H9 (cell line): ENCODE measurements at regions not wholly inside any gene's neighbourhood (a gene's known extent, or its start where the extent isn't known, plus 50 kb on each side); places are given as distances from the start of the nearest gene placed in this dataset.

ENCODE experiments used
- DNase-seq: peaks from one replicate; pipeline ENCODE4 v3.0.0-alpha.2; 2017
- H2AFZ ChIP-seq: one replicate; pipeline ENCODE4 v1.6.1; 2013; ENCODE audit warnings: mild to moderate bottlenecking, low read length, control low read depth, moderate library complexity
- H2AK5ac ChIP-seq: 2 replicates; pipeline ENCODE4 v1.6.1; 2013; ENCODE audit warnings: low read length, control low read depth, mixed read lengths; ENCODE audit not compliant: insufficient read length
- H2BK120ac ChIP-seq: one replicate; pipeline ENCODE4 v1.6.1; 2013; ENCODE audit warnings: low read depth, mild to moderate bottlenecking, low read length, control low read depth, inconsistent platforms; ENCODE audit not compliant: poor library complexity, severe bottlenecking
- H2BK12ac ChIP-seq: 2 replicates; pipeline ENCODE4 v1.6.1; 2013; ENCODE audit warnings: low read length, control low read depth, mixed read lengths, low read depth; ENCODE audit not compliant: insufficient read length
- H2BK15ac ChIP-seq: 2 replicates; pipeline ENCODE4 v1.6.1; 2013; ENCODE audit warnings: low read depth, low read length, control low read depth
- H2BK20ac ChIP-seq: one replicate; pipeline ENCODE4 v1.6.1; 2013; ENCODE audit warnings: low read depth, mild to moderate bottlenecking, low read length, control low read depth, inconsistent platforms; ENCODE audit not compliant: poor library complexity, severe bottlenecking
- H2BK5ac ChIP-seq: 2 replicates; pipeline ENCODE4 v1.6.1; 2013; ENCODE audit warnings: low read length, control low read depth, mixed read lengths; ENCODE audit not compliant: insufficient read length
- H3K14ac ChIP-seq: 2 replicates; pipeline ENCODE4 v1.6.1; 2013; ENCODE audit warnings: low read length, control low read depth; ENCODE audit not compliant: insufficient read depth
- H3K18ac ChIP-seq: 2 replicates; pipeline ENCODE4 v1.6.1; 2013; ENCODE audit warnings: low read depth, mild to moderate bottlenecking, mixed read lengths, low read length, control low read depth; ENCODE audit not compliant: insufficient read length
- H3K23ac ChIP-seq: 2 replicates; pipeline ENCODE4 v1.6.1; 2013; ENCODE audit warnings: low read length, control low read depth, mixed read lengths, low read depth; ENCODE audit not compliant: insufficient read length
- H3K23me2 ChIP-seq: 2 replicates; pipeline ENCODE4 v1.6.1; 2013; ENCODE audit warnings: low read depth, mild to moderate bottlenecking, mixed read lengths, low read length, control low read depth; ENCODE audit not compliant: insufficient read length, poor library complexity, severe bottlenecking
- H3K27ac ChIP-seq: 2 replicates; pipeline ENCODE4 v1.5.1; 2013; ENCODE audit warnings: low read length, control low read depth, mixed read lengths, low read depth; ENCODE audit not compliant: insufficient read length
- H3K27me3 ChIP-seq: 2 replicates; pipeline ENCODE4 v1.6.1; 2013; ENCODE audit warnings: low read length, control low read depth, inconsistent platforms; ENCODE audit not compliant: insufficient read depth
- H3K4ac ChIP-seq: 2 replicates; pipeline ENCODE4 v1.6.1; 2013; ENCODE audit warnings: low read depth, mild to moderate bottlenecking, control low read depth, inconsistent platforms, low read length, moderate library complexity
- H3K4me1 ChIP-seq: 2 replicates; pipeline ENCODE4 v1.6.1; 2013; ENCODE audit warnings: low read length, control low read depth, inconsistent platforms; ENCODE audit not compliant: insufficient read depth
- H3K4me2 ChIP-seq: 2 replicates; pipeline ENCODE4 v1.6.1; 2013; ENCODE audit warnings: low read length, control low read depth, mixed read lengths; ENCODE audit not compliant: insufficient read length, insufficient read depth
- H3K56ac ChIP-seq: 2 replicates; pipeline ENCODE4 v1.6.1; 2013; ENCODE audit warnings: low read depth, mild to moderate bottlenecking, mixed read lengths, low read length, control low read depth; ENCODE audit not compliant: insufficient read length
- H3K79me1 ChIP-seq: 2 replicates; pipeline ENCODE4 v1.6.1; 2013; ENCODE audit warnings: low read depth, mild to moderate bottlenecking, moderate library complexity, low read length, control low read depth, inconsistent platforms; ENCODE audit not compliant: insufficient read depth, poor library complexity, severe bottlenecking
- H3K79me2 ChIP-seq: 2 replicates; pipeline ENCODE4 v1.6.1; 2013; ENCODE audit warnings: low read length, control low read depth, inconsistent platforms; ENCODE audit not compliant: insufficient read depth
- H3K9ac ChIP-seq: 2 replicates; pipeline ENCODE4 v1.6.1; 2013; ENCODE audit warnings: low read length, control low read depth, mixed read lengths; ENCODE audit not compliant: insufficient read length; ENCODE audit errors: extremely low read depth
- H3K9me3 ChIP-seq: one replicate; pipeline ENCODE4 v1.6.1; 2013; ENCODE audit warnings: low read depth, low read length, inconsistent platforms; ENCODE audit not compliant: control insufficient read depth
- H3T11ph ChIP-seq: one replicate; pipeline ENCODE4 v1.6.1; 2013; ENCODE audit warnings: mild to moderate bottlenecking, low read length, control low read depth, inconsistent platforms
- H4K20me1 ChIP-seq: one replicate; pipeline ENCODE4 v1.6.1; 2013; ENCODE audit not compliant: control insufficient read depth, insufficient read length, insufficient read depth
- H4K5ac ChIP-seq: 2 replicates; pipeline ENCODE4 v1.6.1; 2013; ENCODE audit warnings: low read depth, mild to moderate bottlenecking, mixed read lengths, low read length, control low read depth; ENCODE audit not compliant: insufficient read length
- H4K8ac ChIP-seq: replicated peaks from 2 replicates; pipeline ENCODE4 v1.6.1; 2013; ENCODE audit warnings: low read length, control low read depth, mixed read lengths, low read depth; ENCODE audit not compliant: insufficient read length
- H4K91ac ChIP-seq: 2 replicates; pipeline ENCODE4 v1.6.1; 2013; ENCODE audit warnings: low read depth, mild to moderate bottlenecking, moderate library complexity, mixed read lengths, low read length, control low read depth; ENCODE audit not compliant: insufficient read length
- H3K27ac Mint-ChIP-seq, 3 experiments: 2 replicates in 2 of 3; 3 replicates in 1 of 3; pipeline ENCODE4 v1.8.0; 2020 to 2021; ENCODE audit warnings: mixed read lengths in 3 of 3, mild to moderate bottlenecking in 1 of 3, moderate library complexity in 1 of 3
- H3K27me3 Mint-ChIP-seq: 2 replicates; pipeline ENCODE4 v1.8.0; 2021; ENCODE audit warnings: low read depth, mild to moderate bottlenecking, moderate library complexity, mixed read lengths
- H3K36me3 Mint-ChIP-seq, 3 experiments: 2 replicates in 2 of 3; 3 replicates in 1 of 3; pipeline ENCODE4 v1.8.0; 2020 to 2021; ENCODE audit warnings: low read depth in 3 of 3, mixed read lengths in 3 of 3; ENCODE audit not compliant: insufficient read depth in 1 of 3
- H3K4me1 Mint-ChIP-seq, 2 experiments: 2 replicates each; pipeline ENCODE4 v1.8.0; 2020; ENCODE audit warnings: mixed read lengths in 2 of 2
- H3K4me3 Mint-ChIP-seq, 2 experiments: 2 replicates in 1 of 2; 3 replicates in 1 of 2; pipeline ENCODE4 v1.8.0; 2020 to 2021; ENCODE audit warnings: mild to moderate bottlenecking in 2 of 2, mixed read lengths in 2 of 2, moderate library complexity in 1 of 2
- H3K9me3 Mint-ChIP-seq, 2 experiments: 2 replicates in 1 of 2; 3 replicates in 1 of 2; pipeline ENCODE4 v1.8.0; 2020; ENCODE audit warnings: mild to moderate bottlenecking in 2 of 2, mixed read lengths in 2 of 2, moderate library complexity in 1 of 2
- CTCF ChIP-seq: fragments of 200-600 bp; sonication (generic); conservative IDR thresholded peaks from 3 replicates; pipeline ENCODE4 v1.8.0; 2021; ENCODE audit warnings: antibody characterized with exemption, mild to moderate bottlenecking
- WGBS: extraction: QIAGEN DNeasy Blood & Tissue Kit; methylation state at CpG from one replicate; pipeline ENCODE4 v1.1.7; 2013; ENCODE audit warnings: missing lambda C conversion rate, low lambda C conversion rate, mixed read lengths; ENCODE audit not compliant: insufficient read length; ENCODE audit errors: extremely low coverage; 5-methylcytosine and 5-hydroxymethylcytosine counted together

GRCh38 chr2:186365406-186365805, 120.7 kb upstream of the ZC3H15 start:
- no CpG with 5 or more reads among the region's 1 CpG for WGBS
- H3T11ph ChIP-seq, result no peak overlapping the region
- H3K4ac ChIP-seq, result no peak overlapping the region
- Mint-ChIP-seq H3K27ac (no peak overlapping the region), H3K9me3 (no peaks in the 10 kb centered on the region), H3K4me3 (no peak overlapping the region), H3K4me1 (no peaks in the 10 kb centered on the region), H3K36me3 (peaks cover 0 to 5% (median 0%) of the 10 kb centered on the region in 3 experiments; a peak in 3 of 7 replicates), H3K27me3 (no peaks in the 10 kb centered on the region)
- H3K4me2 ChIP-seq, result no peak overlapping the region
- H4K20me1 ChIP-seq, result no peaks in the 10 kb centered on the region
- no peaks in the 10 kb centered on the region for H3K9me3 ChIP-seq
- H3K23me2 ChIP-seq, result no peaks in the 10 kb centered on the region
- no peak for TF ChIP-seq CTCF
- H2AK5ac ChIP-seq, result no peak overlapping the region
- H3K9ac ChIP-seq, result no peak overlapping the region
- no peak overlapping the region for H4K8ac ChIP-seq
- no peak overlapping the region for H2BK15ac ChIP-seq
- no peak overlapping the region for H4K91ac ChIP-seq
- no peak overlapping the region for H3K56ac ChIP-seq
- H3K27ac ChIP-seq, result no peak overlapping the region
- H2BK20ac ChIP-seq, result no peak overlapping the region
- H3K23ac ChIP-seq, result no peak overlapping the region
- no peaks in the 10 kb centered on the region for H3K27me3 ChIP-seq
- no peak overlapping the region for H4K5ac ChIP-seq
- H2BK5ac ChIP-seq, result no peak overlapping the region
- no peak overlapping the region for H2AFZ ChIP-seq
- no peak overlapping the region for H2BK120ac ChIP-seq
- H3K4me1 ChIP-seq, result no peaks in the 10 kb centered on the region
- no peaks in the 10 kb centered on the region for H3K79me1 ChIP-seq
- H3K79me2 ChIP-seq, result no peaks in the 10 kb centered on the region
- DNase-seq, result no peak
- H3K14ac ChIP-seq, result no peak overlapping the region
- H3K18ac ChIP-seq, result no peak overlapping the region
- no peak overlapping the region for H2BK12ac ChIP-seq
